GM12878 (cell line): ENCODE measurements at regions not wholly inside any gene's neighbourhood (a gene's known extent, or its start where the extent isn't known, plus 50 kb on each side); places are given as distances from the start of the nearest gene placed in this dataset.

Source experiments
- ATAC-seq: fragments of 200-7000 bp; cut with Tn5 transposase; 3 replicates; pipeline ENCODE4 v1.9.1; 2020; ENCODE audit warnings: mild to moderate bottlenecking, moderate library complexity
- BruUV-seq: library from RNA; stranded (reverse); fragments of 400-500 nt; replicated peaks from 2 replicates; lab custom pipeline; 2021; lab: Mats Ljungman, UMichigan
- CTCF ChIA-PET: fragments of 300-600 bp; sonication (Branson Sonifier 250); formaldehyde crosslinking; extraction: SDS; loops from one replicate; lab custom pipeline; 2021; ENCODE audit warnings: inconsistent platforms; lab: Yijun Ruan, JAX
- POLR2A ChIA-PET: fragments of 350-600 bp; formaldehyde crosslinking; extraction: SDS; loops from one replicate; lab custom pipeline; 2021; ENCODE audit warnings: inconsistent platforms; lab: Charles Lee
- RAD21 ChIA-PET: fragments of 300-600 bp; sonication (Branson Sonifier 250); formaldehyde crosslinking; loops from one replicate; lab custom pipeline; 2023; ENCODE audit warnings: antibody characterized with exemption; ENCODE audit not compliant: unreplicated experiment; lab: Charles Lee
- SMC1A ChIA-PET: fragments of 300-600 bp; sonication (Branson Sonifier 250); formaldehyde crosslinking; loops from one replicate; lab custom pipeline; 2023; ENCODE audit not compliant: unreplicated experiment, uncharacterized antibody; lab: Charles Lee
- DNase-seq: peaks from one replicate; pipeline ENCODE4 v3.0.0-alpha.2; 2011; ENCODE audit warnings: low read depth, low spot score
- FAIRE-seq: peaks from 3 replicates; lab custom pipeline; 2011; peaks lifted over from hg19 to GRCh38; lab: Jason Lieb, UNC
- H2AFZ ChIP-seq: 2 replicates; pipeline ENCODE4 v1.6.0; 2011; ENCODE audit warnings: low read depth, low read length, control low read depth; ENCODE audit not compliant: control insufficient read depth
- H3K27ac ChIP-seq: 2 replicates; pipeline ENCODE4 v1.5.1; 2011; ENCODE audit warnings: control low read depth; ENCODE audit not compliant: control insufficient read depth, insufficient read depth
- H3K27me3 ChIP-seq, 2 experiments: replicated peaks in 1 of 2; 2 replicates each; pipeline versions ENCODE4 v1.6.0 to v1.6.1; 2011; ENCODE audit warnings: low read length in 1 of 2; ENCODE audit not compliant: control insufficient read depth in 2 of 2, insufficient read depth in 2 of 2
- H3K36me3 ChIP-seq, 2 experiments: 2 replicates each; pipeline ENCODE4 v1.5.1; 2011; ENCODE audit warnings: low read length in 1 of 2; ENCODE audit not compliant: control insufficient read depth in 2 of 2, insufficient read depth in 2 of 2
- H3K4me1 ChIP-seq: 2 replicates; pipeline ENCODE4 v1.6.1; 2011; ENCODE audit warnings: mild to moderate bottlenecking, low read length, moderate library complexity, mixed read lengths; ENCODE audit not compliant: control insufficient read depth, insufficient read depth
- H3K4me2 ChIP-seq: 2 replicates; pipeline ENCODE4 v1.6.0; 2011; ENCODE audit warnings: control low read depth; ENCODE audit not compliant: control insufficient read depth, insufficient read depth
- H3K4me3 ChIP-seq: fragments of 200-600 bp; sonication (generic); 2 replicates; pipeline ENCODE4 v1.5.1; 2016
- H3K79me2 ChIP-seq: 2 replicates; pipeline ENCODE4 v1.6.0; 2011; ENCODE audit warnings: low read length; ENCODE audit not compliant: control insufficient read depth, insufficient read depth
- H3K9ac ChIP-seq: 2 replicates; pipeline ENCODE4 v1.8.0; 2011; ENCODE audit warnings: low read length, control low read depth, mixed read lengths; ENCODE audit not compliant: control insufficient read depth, insufficient read depth
- H3K9me3 ChIP-seq: replicated peaks from 3 replicates; pipeline ENCODE4 v1.5.1; 2011; ENCODE audit warnings: mild to moderate bottlenecking, low read length; ENCODE audit not compliant: control insufficient read depth, insufficient read depth
- H4K20me1 ChIP-seq: 2 replicates; pipeline ENCODE4 v1.6.0; 2011; ENCODE audit not compliant: control insufficient read depth, insufficient read depth
- LARP7 ChIP-seq: fragments of 450-650 bp; IDR thresholded peaks from 2 replicates; pipeline ENCODE4 v1.6.1; 2017; ENCODE audit warnings: mild to moderate bottlenecking
- NFYA ChIP-seq: IDR thresholded peaks from 2 replicates; pipeline ENCODE4 v1.6.1; 2011; ENCODE audit warnings: low read depth, mild to moderate bottlenecking, low read length, improper control_type of control experiment, borderline replicate concordance
- WGBS: methylation state at CpG from one replicate; pipeline ENCODE4 v1.1.6; 2016; ENCODE audit warnings: low lambda C conversion rate; ENCODE audit not compliant: insufficient replicate concordance, insufficient coverage; ENCODE audit errors: missing lambda C conversion rate; 5-methylcytosine and 5-hydroxymethylcytosine counted together
- in situ Hi-C: fragments of 300-500 bp; cut with MboI; formaldehyde crosslinking; loops from 9 replicates; pipeline ENCODE4 v1.14.3; 2018; ENCODE audit warnings: mixed read lengths
- intact Hi-C: fragments of 100-400 bp; cut with micrococcal nuclease; formaldehyde crosslinking; loops from one replicate; pipeline ENCODE4 v1.14.2; 2022; ENCODE audit not compliant: unreplicated experiment
- TF ChIP-seq, protein P1 (sequence below): fragments of 450-650 bp; IDR thresholded peaks from 2 replicates; pipeline ENCODE4 v1.6.1; 2017; ENCODE audit warnings: antibody characterized with exemption, mild to moderate bottlenecking, moderate library complexity
- TF ChIP-seq, protein P2 (sequence below): fragments of 450-650 bp; IDR thresholded peaks from 2 replicates; pipeline ENCODE4 v1.6.1; 2016; ENCODE audit warnings: mild to moderate bottlenecking, moderate library complexity, borderline replicate concordance

DNA sequence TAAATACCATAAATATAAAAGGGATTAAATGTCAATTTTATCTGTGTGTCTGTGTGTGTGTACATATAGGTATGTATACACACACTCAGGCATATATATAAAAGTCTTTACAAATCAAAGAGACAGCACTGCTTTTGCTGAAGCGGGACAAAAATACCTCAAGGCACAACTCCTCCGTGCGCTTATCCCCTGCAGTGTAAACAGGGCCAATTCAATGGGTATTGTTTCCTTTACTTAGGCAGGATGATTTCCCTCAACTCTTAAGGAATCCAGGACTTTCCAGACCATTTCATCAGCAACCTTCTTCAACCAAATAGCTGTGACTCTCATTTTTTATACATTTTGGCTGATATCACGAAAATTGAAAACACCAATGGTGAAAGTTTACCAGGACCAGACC lies 227.7 kb downstream of the CRPPA start:
- RAD21 ChIA-PET = no interaction called here
- no peak overlapping the region for H3K4me2 ChIP-seq
- H3K36me3 ChIP-seq = no peaks in the 10 kb centered on the region
- no peak for ATAC-seq
- WGBS = 32% methylated on average over 4 of the region's 4 CpGs
- H3K9ac ChIP-seq = no peak overlapping the region
- SMC1A ChIA-PET = no interaction called here
- TF ChIP-seq LARP7 = no peak
- no peak for FAIRE-seq
- no peak for DNase-seq
- no peak overlapping the region for H3K27ac ChIP-seq
- POLR2A ChIA-PET = no interaction called here
- BruUV-seq = no TSS peak
- H3K27me3 ChIP-seq = no peaks in the 10 kb centered on the region
- intact Hi-C loops = no loop called here
- no peaks in the 10 kb centered on the region for H4K20me1 ChIP-seq
- H3K79me2 ChIP-seq = no peaks in the 10 kb centered on the region
- CTCF ChIA-PET = interaction anchor here (0.8 kb wide), 1 partner anchor 16 kb away, joined by 3 read pairs; no protein-coding TSS in a partner anchor
- H2AFZ ChIP-seq = no peak overlapping the region
- H3K9me3 ChIP-seq = no peaks in the 10 kb centered on the region
- no peak overlapping the region for H3K4me3 ChIP-seq
- H3K4me1 ChIP-seq = no peaks in the 10 kb centered on the region
- in situ Hi-C loops = no loop called here

DNA sequence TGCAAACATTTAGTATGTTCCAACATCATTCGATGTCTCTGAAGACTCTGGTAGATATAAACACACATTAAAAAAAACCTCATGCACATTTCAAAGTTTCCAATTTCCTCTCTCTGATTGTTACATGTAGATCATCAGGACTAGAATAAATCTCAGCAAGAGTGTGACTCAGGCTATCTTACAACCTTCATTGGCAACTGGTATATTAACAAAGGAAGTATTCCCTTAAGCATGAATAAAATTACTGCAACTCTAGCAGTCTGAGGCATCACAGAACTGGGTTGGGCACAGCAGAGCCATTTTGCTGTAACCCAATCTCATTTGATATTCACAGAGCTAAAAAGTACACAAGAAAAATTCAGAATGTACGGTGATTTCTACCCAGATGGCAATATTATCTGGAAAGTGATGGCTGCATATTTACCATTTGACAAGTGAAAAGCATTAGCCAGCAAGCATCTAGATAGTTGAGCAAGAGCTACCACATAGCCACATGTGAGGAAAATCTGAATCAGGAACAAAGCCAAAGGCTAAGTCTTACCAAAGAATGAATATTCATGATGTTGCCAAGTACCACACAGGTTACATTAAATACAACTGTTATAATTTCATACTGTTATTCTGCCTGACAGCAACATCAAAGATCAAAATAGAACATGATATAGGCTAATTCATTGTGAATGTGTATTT lies 232.2 kb downstream of the CRPPA start:
- no peaks in the 10 kb centered on the region for H3K79me2 ChIP-seq
- ATAC-seq = no peak
- FAIRE-seq = no peak
- POLR2A ChIA-PET = no interaction called here
- no peaks in the 10 kb centered on the region for H3K4me1 ChIP-seq
- RAD21 ChIA-PET = no interaction called here
- H3K27me3 ChIP-seq = no peaks in the 10 kb centered on the region
- no peaks in the 10 kb centered on the region for H3K9me3 ChIP-seq
- H3K4me3 ChIP-seq = no peak overlapping the region
- SMC1A ChIA-PET = interaction anchor here (0.6 kb wide), 1 partner anchor 169 kb away, joined by 3 read pairs; no protein-coding TSS in a partner anchor
- intact Hi-C loops = no loop called here
- no peaks in the 10 kb centered on the region for H4K20me1 ChIP-seq
- no TSS peak for BruUV-seq
- in situ Hi-C loops = no loop called here
- no peak overlapping the region for H3K9ac ChIP-seq
- no peak overlapping the region for H2AFZ ChIP-seq
- no peak for DNase-seq
- no peaks in the 10 kb centered on the region for H3K36me3 ChIP-seq
- whole genome bisulfite sequencing = 11% methylated on average over 2 of the region's 2 CpGs
- no peak overlapping the region for H3K4me2 ChIP-seq
- CTCF ChIA-PET = no interaction called here
- H3K27ac ChIP-seq = no peak overlapping the region
- TF ChIP-seq, protein P1, sequence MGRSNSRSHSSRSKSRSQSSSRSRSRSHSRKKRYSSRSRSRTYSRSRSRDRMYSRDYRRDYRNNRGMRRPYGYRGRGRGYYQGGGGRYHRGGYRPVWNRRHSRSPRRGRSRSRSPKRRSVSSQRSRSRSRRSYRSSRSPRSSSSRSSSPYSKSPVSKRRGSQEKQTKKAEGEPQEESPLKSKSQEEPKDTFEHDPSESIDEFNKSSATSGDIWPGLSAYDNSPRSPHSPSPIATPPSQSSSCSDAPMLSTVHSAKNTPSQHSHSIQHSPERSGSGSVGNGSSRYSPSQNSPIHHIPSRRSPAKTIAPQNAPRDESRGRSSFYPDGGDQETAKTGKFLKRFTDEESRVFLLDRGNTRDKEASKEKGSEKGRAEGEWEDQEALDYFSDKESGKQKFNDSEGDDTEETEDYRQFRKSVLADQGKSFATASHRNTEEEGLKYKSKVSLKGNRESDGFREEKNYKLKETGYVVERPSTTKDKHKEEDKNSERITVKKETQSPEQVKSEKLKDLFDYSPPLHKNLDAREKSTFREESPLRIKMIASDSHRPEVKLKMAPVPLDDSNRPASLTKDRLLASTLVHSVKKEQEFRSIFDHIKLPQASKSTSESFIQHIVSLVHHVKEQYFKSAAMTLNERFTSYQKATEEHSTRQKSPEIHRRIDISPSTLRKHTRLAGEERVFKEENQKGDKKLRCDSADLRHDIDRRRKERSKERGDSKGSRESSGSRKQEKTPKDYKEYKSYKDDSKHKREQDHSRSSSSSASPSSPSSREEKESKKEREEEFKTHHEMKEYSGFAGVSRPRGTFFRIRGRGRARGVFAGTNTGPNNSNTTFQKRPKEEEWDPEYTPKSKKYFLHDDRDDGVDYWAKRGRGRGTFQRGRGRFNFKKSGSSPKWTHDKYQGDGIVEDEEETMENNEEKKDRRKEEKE = no peak
- TF ChIP-seq, protein P2, sequence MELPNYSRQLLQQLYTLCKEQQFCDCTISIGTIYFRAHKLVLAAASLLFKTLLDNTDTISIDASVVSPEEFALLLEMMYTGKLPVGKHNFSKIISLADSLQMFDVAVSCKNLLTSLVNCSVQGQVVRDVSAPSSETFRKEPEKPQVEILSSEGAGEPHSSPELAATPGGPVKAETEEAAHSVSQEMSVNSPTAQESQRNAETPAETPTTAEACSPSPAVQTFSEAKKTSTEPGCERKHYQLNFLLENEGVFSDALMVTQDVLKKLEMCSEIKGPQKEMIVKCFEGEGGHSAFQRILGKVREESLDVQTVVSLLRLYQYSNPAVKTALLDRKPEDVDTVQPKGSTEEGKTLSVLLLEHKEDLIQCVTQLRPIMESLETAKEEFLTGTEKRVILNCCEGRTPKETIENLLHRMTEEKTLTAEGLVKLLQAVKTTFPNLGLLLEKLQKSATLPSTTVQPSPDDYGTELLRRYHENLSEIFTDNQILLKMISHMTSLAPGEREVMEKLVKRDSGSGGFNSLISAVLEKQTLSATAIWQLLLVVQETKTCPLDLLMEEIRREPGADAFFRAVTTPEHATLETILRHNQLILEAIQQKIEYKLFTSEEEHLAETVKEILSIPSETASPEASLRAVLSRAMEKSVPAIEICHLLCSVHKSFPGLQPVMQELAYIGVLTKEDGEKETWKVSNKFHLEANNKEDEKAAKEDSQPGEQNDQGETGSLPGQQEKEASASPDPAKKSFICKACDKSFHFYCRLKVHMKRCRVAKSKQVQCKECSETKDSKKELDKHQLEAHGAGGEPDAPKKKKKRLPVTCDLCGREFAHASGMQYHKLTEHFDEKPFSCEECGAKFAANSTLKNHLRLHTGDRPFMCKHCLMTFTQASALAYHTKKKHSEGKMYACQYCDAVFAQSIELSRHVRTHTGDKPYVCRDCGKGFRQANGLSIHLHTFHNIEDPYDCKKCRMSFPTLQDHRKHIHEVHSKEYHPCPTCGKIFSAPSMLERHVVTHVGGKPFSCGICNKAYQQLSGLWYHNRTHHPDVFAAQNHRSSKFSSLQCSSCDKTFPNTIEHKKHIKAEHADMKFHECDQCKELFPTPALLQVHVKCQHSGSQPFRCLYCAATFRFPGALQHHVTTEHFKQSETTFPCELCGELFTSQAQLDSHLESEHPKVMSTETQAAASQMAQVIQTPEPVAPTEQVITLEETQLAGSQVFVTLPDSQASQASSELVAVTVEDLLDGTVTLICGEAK = no peak
- no peak for TF ChIP-seq NFYA
